ENCODE measurements at regions not wholly inside any gene's neighbourhood (a gene's known extent, or its start where the extent isn't known, plus 50 kb on each side); places are given as distances from the start of the nearest gene placed in this dataset.
"Not testable (repeated sequence)": the region's sequence is repeated elsewhere in the genome, so short reads cannot be mapped to it uniquely, and the experiment has no call there.

DNA sequence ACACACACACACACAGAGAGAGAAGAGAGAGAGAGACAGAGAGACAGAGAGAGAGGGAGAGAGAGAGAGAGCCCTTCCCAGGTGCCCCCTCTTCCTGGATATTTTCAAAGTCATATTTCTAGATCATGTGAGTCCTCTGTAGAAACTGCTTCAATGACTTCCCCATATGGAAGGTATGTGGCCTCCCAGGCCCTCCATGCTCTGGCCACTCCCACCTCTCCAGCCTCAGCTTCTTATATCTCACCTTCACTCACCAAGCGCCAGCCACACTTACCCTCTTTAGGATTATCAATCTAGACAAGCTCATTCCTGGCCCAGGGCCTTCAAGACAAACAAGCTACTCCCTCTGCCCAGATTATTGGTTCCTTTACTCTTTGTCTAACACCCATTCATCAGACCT is 259.7 kb downstream of the MTERF1 start:
- Mint-ChIP-seq H3K36me3 (ENCODE audit: low read depth) (no peaks in the 10 kb centered on the region), H3K4me3 (no peak overlapping the region), H3K27ac (no peak overlapping the region), H3K9me3 (no peaks in the 10 kb centered on the region), H3K27me3 (peaks cover 1% of the 10 kb centered on the region), H3K4me1 (no peaks in the 10 kb centered on the region)
- TF ChIP-seq, protein P1, sequence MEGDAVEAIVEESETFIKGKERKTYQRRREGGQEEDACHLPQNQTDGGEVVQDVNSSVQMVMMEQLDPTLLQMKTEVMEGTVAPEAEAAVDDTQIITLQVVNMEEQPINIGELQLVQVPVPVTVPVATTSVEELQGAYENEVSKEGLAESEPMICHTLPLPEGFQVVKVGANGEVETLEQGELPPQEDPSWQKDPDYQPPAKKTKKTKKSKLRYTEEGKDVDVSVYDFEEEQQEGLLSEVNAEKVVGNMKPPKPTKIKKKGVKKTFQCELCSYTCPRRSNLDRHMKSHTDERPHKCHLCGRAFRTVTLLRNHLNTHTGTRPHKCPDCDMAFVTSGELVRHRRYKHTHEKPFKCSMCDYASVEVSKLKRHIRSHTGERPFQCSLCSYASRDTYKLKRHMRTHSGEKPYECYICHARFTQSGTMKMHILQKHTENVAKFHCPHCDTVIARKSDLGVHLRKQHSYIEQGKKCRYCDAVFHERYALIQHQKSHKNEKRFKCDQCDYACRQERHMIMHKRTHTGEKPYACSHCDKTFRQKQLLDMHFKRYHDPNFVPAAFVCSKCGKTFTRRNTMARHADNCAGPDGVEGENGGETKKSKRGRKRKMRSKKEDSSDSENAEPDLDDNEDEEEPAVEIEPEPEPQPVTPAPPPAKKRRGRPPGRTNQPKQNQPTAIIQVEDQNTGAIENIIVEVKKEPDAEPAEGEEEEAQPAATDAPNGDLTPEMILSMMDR (IDR thresholded peaks at IDR 0.05), result no peak
- DNase-seq, result no peak
- ChIA-PET POLR2A (no interaction called here), CTCF (no interaction called here)
- intact Hi-C loops (cut with micrococcal nuclease), result no loop called here
- no peak for ATAC-seq (ENCODE audit: low read depth)

DNA sequence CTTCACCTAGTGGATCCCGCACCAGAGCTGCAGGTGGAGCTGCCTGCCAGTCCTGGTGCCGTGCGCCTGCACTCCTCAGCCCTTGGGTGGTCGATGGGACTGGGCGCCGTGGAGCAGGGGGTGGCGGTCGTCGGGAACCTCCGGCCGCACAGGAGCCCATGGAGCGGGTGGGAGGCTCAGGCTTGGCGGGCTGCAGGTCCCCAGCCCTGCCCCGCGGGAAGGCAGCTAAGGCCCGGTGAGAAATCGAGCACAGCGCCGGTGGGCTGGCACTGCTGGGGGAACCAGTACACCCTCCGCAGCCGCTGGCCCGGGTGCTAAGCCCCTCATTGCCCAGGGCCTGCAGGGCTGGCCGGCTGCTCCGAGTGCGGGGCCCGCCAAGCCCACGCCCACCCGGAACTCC is 253.2 kb downstream of the MTERF1 start:
- POLR2A ChIA-PET; H3K9me3 Mint-ChIP-seq; H3K4me1 Mint-ChIP-seq; H3K27me3 Mint-ChIP-seq; H3K36me3 Mint-ChIP-seq (ENCODE audit: low read depth); DNase-seq; CTCF ChIA-PET; H3K4me3 Mint-ChIP-seq; intact Hi-C loops (cut with micrococcal nuclease); ATAC-seq (ENCODE audit: low read depth); H3K27ac Mint-ChIP-seq: not testable (repeated sequence)

DNA sequence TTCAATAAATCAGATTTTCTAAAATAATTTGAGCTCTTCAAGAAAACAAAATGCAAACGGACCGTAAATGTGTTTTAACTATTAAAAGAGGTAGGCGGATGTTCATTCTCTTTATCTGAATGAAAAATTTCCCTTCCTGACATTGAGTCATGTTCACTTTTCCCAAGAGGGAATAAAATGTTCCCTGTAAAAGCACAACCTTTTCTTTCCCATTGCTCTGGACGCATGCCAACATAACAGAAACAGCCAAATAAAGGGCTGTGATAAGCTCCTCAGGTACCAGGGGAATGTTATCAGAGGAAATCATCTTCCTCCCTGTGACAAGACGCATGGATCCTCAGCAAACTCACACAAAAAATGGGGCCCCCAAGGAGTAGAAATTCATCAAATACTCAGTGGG is 251.8 kb downstream of the MTERF1 start:
- no peaks in the 10 kb centered on the region for H3K4me1 Mint-ChIP-seq
- H3K27me3 Mint-ChIP-seq, result no peaks in the 10 kb centered on the region
- H3K9me3 Mint-ChIP-seq, result no peaks in the 10 kb centered on the region
- CTCF ChIA-PET, result no interaction called here
- intact Hi-C loops (cut with micrococcal nuclease), result no loop called here
- H3K27ac Mint-ChIP-seq, result no peak overlapping the region
- POLR2A ChIA-PET, result no interaction called here
- no peak overlapping the region for H3K4me3 Mint-ChIP-seq
- H3K36me3 Mint-ChIP-seq (ENCODE audit: low read depth), result no peaks in the 10 kb centered on the region
- DNase-seq (no peak), ATAC-seq (ENCODE audit: low read depth) (no peak)
- TF ChIP-seq, protein P1 (IDR thresholded peaks at IDR 0.05), result no peak

DNA sequence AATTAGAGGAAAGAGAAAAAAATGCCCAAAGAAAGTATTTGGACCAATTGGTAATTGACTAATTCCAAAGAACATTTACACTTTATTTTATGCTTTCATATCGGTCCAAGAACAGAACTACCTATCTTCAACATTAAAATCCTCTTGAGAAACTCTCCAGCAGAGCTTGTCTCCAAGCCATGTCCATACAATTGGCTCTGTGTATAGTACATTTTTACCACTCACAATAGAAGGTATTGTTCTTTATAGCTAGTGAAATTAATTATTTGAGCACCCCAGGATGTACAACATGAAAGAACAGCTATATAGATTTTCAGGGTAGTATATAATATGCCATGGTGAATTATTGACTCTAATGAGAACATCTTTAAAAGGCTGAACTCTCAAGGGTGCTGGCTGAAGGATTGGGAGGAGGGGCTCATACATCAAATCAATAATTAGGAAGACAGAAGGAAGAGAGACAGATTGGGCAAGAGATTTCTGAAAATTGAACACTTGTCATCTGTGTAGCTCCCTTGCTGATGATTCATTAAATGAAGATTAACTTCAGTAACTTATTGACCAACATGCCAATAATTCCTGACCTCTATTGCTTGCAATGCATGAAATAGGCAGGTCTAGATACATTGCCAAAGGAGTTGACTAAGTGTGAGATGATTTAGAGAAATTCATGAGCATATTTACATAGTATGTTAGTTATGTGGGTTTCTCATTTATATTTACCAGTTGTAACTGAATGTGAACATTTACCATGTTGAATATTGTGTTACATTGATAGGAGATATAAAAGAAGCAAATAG is 249.7 kb downstream of the MTERF1 start:
- ATAC-seq (ENCODE audit: low read depth) (no peak), DNase-seq (no peak)
- TF ChIP-seq, protein P1 (IDR thresholded peaks at IDR 0.05), result no peak
- Mint-ChIP-seq H3K4me3 (no peak overlapping the region), H3K27ac (no peak overlapping the region), H3K27me3 (no peaks in the 10 kb centered on the region), H3K9me3 (no peaks in the 10 kb centered on the region), H3K36me3 (ENCODE audit: low read depth) (no peaks in the 10 kb centered on the region), H3K4me1 (no peaks in the 10 kb centered on the region)
- POLR2A ChIA-PET, result no interaction called here
- CTCF ChIA-PET, result no interaction called here
- intact Hi-C loops (cut with micrococcal nuclease), result no loop called here

DNA sequence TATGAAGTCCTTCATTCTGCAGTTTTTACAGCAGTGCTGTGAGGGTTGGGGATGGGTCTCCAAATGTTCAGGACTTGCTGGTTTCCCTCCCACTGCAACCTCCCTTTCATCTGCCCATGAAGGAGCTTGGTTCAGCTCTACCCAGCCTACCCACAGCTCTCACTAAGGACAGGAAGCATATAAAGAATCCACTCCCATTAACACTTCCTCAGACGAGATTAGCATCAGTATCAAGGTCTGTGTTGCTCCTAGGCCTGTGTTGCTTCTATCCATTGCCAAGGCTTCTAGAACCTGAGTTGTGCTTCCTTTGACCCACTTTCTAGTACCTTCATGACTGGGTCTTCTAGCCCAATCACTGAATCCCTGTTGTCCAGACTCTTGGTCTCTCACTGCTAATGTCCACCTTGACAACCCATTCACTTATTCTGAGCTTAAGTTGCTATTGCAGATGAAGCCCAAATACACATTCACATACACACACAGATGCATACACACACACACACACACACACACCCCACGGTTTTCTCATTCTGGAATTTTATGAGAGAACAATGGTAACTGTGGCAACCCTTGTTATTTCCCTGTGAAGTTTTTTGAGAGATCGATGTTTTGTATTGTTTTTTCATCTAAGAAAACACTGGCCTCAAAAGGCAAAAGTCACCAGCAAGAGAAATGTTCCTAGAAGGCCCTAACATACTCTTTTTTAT is 248.1 kb downstream of the MTERF1 start:
- Mint-ChIP-seq H3K4me1 (no peaks in the 10 kb centered on the region), H3K36me3 (ENCODE audit: low read depth) (no peaks in the 10 kb centered on the region), H3K27ac (no peak overlapping the region), H3K4me3 (no peak overlapping the region), H3K9me3 (no peaks in the 10 kb centered on the region), H3K27me3 (no peaks in the 10 kb centered on the region)
- ATAC-seq (ENCODE audit: low read depth) (no peak), DNase-seq (no peak)
- ChIA-PET CTCF (interaction anchor here (0.5 kb wide), 1 partner anchor 543 kb away, joined by 3 read pairs; no protein-coding TSS in a partner anchor), POLR2A (no interaction called here)
- TF ChIP-seq, protein P1 (IDR thresholded peaks at IDR 0.05), result no peak
- intact Hi-C loops (cut with micrococcal nuclease), result no loop called here
